Spleen (tissue), 7 donors: ENCODE measurements at regions not wholly inside any gene's neighbourhood (a gene's known extent, or its start where the extent isn't known, plus 50 kb on each side); places are given as distances from the start of the nearest gene placed in this dataset.

Experiments used
- POLR2AphosphoS5 ChIP-seq, 3 donors: sonication (generic); formaldehyde crosslinking; IDR thresholded peaks; one replicate each; pipeline ENCODE4 v1.5.1; 2017; ENCODE audit warnings: antibody characterized with exemption in 3 of 3
- TF ChIP-seq, protein P1 (sequence below), 11 experiments: fragments of 200-600 bp in 7 of 11; fragments of 450-650 bp in 4 of 11; sonication (generic) in 4 of 11; IDR thresholded peaks in 8 of 11; conservative IDR thresholded peaks in 3 of 11; 1 replicate in 7 of 11; 2 replicates in 4 of 11; pipeline versions ENCODE4 v1.4.0 to v1.8.0; 2016 to 2021; ENCODE audit warnings: antibody characterized with exemption in 11 of 11, inconsistent platforms in 4 of 11, mild to moderate bottlenecking in 1 of 11
- donor health status: DM: no; HTN: no; CAD: no; lungs with moderate emphysema.
- donor health status: DM: no; HTN: no; CAD: no.
- donor health status: DM: no; HTN: no; CAD: no.

DNA sequence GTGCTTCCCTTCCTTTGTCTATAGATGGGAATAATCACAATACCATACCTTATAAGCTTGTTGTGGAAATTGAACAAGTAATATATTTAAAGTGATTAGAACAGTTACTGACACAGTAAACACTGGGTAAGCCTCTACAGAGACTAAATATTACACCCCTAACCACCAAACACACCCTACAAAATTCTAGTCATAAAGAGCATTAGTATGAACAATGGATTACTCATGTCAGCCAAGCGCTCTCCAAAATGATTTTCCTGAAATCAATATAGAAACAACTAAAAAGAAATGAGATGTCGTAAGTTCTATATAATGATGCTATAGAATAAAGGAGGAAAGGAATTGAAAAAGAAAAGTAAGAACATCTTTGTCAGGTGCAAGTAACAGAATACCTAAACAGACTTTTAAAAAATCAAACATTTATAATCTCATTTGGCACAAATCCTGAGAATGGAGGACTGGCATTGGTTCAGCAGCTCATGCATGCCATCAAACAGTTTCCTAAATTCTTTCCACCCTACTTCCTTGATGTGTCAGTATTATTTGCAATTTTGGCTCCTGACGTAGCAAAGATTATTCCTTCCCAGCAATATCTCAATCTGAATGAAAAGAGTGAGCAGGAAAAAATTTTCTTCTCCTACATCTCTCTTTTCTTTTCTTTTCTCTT is 118.0 kb downstream of the SINHCAF start:
- TF ChIP-seq, protein P1, sequence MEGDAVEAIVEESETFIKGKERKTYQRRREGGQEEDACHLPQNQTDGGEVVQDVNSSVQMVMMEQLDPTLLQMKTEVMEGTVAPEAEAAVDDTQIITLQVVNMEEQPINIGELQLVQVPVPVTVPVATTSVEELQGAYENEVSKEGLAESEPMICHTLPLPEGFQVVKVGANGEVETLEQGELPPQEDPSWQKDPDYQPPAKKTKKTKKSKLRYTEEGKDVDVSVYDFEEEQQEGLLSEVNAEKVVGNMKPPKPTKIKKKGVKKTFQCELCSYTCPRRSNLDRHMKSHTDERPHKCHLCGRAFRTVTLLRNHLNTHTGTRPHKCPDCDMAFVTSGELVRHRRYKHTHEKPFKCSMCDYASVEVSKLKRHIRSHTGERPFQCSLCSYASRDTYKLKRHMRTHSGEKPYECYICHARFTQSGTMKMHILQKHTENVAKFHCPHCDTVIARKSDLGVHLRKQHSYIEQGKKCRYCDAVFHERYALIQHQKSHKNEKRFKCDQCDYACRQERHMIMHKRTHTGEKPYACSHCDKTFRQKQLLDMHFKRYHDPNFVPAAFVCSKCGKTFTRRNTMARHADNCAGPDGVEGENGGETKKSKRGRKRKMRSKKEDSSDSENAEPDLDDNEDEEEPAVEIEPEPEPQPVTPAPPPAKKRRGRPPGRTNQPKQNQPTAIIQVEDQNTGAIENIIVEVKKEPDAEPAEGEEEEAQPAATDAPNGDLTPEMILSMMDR (IDR thresholded peaks at IDR 0.05 in 8 of 11, conservative IDR thresholded peaks at IDR 0.05 in 3 of 11), result no peak
- TF ChIP-seq POLR2AphosphoS5 (IDR thresholded peaks at IDR 0.05), result no peak
